A204.1 (cell line): ENCODE measurements at regions not wholly inside any gene's neighbourhood (a gene's known extent, or its start where the extent isn't known, plus 50 kb on each side); places are given as distances from the start of the nearest gene placed in this dataset.
"Not testable (repeated sequence)": the region's sequence is repeated elsewhere in the genome, so short reads cannot be mapped to it uniquely, and the experiment has no call there.

Experiments
- FAIRE-seq: peaks from 2 replicates; lab custom pipeline; 2012; peaks lifted over from hg19 to GRCh38; lab: Jason Lieb, UNC

DNA sequence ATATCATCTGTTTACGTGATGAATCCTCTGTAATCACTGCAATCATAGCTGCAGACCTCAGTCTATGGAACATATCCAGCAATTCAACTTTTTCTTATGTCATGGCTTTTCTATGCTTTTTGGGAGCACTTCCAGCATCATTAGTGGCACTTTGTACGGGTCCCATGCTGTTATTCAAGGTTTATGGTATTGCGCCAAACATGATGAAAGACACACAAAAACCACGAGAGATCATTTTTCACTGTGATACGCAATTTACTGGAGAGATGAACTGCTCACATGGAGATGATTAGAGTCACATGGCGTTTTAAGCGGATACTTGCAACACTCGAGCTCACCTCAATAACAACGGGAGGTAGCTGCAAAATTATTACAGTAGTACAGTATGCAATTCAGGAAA, 2101.7 kb upstream of the PCDH20 start:
- FAIRE-seq, result no peak

- FAIRE-seq, result no peak
Observed at GRCh38 chr13:63516124-63516523, 2100.5 kb upstream of the PCDH20 start.

DNA sequence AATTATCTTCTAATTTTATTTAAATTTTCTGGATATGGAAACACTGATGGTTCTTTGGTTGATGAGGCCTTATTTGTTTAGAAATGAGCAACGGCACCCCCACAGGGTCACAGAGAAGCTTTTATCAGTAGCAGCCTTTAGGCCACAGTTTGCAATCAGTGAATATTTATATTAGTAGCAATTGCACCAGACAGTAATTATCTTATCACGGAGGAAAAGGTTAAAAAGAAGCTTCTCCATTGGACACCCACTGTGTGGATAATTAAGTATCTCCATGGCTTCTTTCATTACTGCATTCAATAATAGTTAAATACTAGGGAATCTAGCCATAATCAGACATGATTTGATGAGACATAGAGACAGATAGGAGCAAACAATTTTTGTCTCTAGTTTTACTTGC, 2099.2 kb upstream of the PCDH20 start:
- no peak for FAIRE-seq

DNA sequence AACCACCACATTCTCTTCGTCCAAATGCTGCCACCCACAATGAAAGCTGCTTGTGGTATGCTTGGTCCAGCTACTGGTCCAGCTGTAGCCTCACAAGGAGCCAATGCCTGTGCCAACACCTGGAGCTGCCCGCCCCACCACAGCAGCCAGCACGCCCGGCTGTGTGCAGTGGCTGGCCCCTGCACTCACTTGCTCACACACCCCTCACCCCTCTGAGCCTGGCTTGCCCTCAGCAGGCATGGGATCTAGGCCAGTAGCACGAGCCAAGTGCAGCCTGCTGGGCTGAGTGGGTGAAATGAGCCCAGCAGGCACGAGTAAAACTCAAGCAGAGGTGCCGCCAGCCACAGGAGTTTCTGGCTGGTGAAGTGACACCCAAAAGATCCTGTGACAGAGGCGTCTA, 2096.4 kb upstream of the PCDH20 start:
- no peak for FAIRE-seq

DNA sequence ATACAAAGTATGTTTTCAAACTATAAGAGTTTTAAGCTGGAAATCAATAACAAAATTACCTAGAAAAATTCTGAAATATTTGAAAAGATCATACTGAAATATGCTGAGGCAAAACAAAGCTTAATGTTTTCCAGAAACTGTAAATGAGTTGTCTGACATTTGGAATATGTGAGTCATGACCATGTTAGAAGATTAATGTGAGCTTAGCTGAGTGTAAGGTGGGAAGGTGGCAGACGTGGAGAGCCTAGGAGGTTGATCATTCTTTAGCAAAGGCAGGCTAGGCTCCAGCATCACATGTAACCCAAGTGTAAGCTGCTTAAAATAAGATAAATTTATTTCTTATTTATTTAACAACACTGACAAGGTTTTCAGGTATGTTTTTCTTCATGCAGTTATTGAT, 2086.1 kb upstream of the PCDH20 start:
- no peak for FAIRE-seq

DNA sequence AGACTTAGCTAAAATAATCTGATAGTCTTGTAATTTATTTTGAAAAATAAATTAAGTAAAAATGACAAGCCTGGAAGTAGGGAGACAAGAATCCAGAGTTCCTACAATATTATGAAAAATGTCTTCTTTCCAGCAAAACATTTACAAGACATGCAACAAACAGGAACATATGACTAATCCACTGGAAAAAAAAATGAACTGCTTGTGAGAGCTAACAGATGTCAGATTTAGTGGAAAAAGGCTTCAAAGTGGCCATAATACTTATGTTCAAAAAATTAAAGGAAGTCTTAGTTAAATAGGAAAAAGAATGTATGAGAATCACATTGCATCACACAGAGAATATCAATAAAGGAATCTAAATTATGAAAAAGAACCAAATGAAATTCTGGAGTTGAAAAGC, 2082.0 kb upstream of the PCDH20 start:
- FAIRE-seq, result no peak

DNA sequence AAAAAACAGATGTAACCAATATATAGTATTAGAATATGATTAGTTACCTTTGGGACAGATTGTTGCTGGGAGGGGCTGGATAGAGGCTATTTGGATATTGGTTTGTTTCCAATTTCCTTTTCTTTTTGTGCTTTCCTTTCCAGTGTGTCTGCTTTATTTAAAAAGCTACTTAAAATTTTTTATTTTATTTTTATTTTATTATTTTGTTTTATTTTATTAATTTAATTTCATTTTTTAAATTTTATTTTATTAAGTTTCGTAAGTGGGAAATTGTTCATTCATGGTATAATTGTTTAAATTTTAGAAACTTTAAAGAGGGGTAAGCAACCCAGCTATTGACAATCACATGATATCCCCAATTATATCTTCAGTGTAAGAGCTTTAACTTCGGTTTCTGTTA, 2077.0 kb upstream of the PCDH20 start:
- FAIRE-seq, result peak; percentile 74

- FAIRE-seq, result no peak
Observed at GRCh38 chr13:63490149-63490548, 2074.5 kb upstream of the PCDH20 start.

- no peak for FAIRE-seq
Observed at GRCh38 chr13:63481334-63481733, 2065.7 kb upstream of the PCDH20 start.

- no peak for FAIRE-seq
Observed at GRCh38 chr13:63472711-63473110, 2057.1 kb upstream of the PCDH20 start.

- no peak for FAIRE-seq
Observed at GRCh38 chr13:63463782-63464610, 2048.3 kb upstream of the PCDH20 start.

DNA sequence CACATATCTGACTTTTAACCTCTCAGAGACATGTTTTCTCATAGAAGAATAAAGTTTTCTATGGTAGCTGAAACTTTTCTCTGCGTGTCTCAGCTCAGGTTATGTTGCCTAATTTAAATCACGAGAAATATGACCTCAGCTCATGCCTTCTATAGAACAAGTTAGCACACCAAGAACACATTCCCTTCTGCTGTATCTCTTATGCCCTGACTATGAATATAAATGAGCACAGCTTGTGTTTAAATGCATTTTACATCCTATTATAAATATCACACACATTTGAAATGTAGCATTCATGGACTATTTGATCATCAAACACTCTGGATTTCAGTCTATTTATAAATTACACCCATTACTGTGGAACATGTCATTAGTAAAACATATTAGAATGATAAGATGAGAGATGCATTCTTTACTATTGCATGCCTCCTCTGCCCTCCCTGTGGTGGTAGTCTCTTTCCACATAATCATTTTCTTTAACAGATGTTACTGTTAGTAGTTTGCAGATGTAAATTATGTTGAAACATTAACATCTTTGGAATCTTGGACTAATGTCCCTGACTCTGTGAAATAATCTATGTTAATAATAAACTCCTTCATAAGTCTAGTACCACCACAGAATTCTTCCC, 2044.9 kb upstream of the PCDH20 start:
- no peak for FAIRE-seq

- no peak for FAIRE-seq
Observed at GRCh38 chr13:63457186-63457585, 2041.5 kb upstream of the PCDH20 start.

- FAIRE-seq, result no peak
Observed at GRCh38 chr13:63455938-63456337, 2040.3 kb upstream of the PCDH20 start.

- FAIRE-seq, result no peak
Observed at GRCh38 chr13:63449550-63449949, 2033.9 kb upstream of the PCDH20 start.

- no peak for FAIRE-seq
Observed at GRCh38 chr13:63448692-63449091, 2033.0 kb upstream of the PCDH20 start.

DNA sequence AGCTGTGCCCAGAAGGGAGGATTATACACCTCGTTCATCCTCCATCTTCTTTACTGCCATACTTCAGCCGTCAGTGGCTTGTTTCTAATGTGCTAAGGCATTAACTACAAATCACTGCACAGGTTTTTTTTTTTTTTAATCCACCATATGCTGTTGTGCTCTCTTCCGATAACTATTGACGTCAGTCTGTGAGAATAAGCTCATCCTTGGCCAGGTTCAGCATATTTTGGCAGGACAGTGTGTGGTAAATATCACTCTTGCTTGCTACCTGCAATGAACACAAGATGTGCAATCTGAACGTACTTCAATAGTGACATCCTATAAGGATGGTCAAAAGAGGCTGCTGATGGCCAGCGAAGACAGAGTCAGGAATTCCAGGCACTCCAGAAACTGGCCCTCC, 2030.7 kb upstream of the PCDH20 start:
- FAIRE-seq, result no peak

DNA sequence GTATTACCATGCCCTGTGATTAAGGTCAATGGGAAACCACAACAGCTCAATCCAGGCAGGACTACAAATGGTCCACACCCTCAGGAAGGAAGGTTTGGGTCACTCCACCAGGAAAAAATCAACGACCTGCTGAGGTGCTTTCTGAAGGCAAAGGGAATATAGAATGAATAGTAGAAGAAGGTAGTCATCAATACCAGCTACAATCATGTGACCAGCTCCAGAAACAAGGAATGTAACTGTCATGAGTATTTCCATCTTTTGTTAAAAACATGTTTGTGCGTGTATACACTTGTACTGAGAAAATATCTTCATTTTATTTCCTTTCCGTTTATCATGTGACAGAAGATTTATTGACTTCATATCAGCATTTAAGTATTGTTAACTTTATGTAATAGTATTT, 2028.6 kb upstream of the PCDH20 start:
- FAIRE-seq, result not testable (repeated sequence)

- FAIRE-seq, result no peak
Observed at GRCh38 chr13:63438951-63439350, 2023.3 kb upstream of the PCDH20 start.

DNA sequence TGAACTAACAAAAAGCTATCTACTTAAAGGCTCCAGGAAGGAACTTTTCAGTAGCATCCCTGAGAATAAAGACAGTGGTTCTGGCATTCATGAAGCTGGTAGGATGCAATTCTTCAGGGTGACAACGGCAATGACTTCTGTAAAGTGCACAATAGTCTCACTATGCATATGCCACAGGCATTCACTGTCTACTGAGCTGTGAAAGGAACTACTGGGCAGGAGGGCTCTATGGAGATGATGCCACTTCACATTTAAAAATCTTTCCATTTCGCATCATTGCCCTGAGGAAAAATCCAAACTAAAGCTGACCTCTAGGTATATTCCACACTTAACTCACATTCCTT, 2020.6 kb upstream of the PCDH20 start:
- FAIRE-seq, result no peak

- no peak for FAIRE-seq
Observed at GRCh38 chr13:63435667-63436324, 2020.1 kb upstream of the PCDH20 start.

DNA sequence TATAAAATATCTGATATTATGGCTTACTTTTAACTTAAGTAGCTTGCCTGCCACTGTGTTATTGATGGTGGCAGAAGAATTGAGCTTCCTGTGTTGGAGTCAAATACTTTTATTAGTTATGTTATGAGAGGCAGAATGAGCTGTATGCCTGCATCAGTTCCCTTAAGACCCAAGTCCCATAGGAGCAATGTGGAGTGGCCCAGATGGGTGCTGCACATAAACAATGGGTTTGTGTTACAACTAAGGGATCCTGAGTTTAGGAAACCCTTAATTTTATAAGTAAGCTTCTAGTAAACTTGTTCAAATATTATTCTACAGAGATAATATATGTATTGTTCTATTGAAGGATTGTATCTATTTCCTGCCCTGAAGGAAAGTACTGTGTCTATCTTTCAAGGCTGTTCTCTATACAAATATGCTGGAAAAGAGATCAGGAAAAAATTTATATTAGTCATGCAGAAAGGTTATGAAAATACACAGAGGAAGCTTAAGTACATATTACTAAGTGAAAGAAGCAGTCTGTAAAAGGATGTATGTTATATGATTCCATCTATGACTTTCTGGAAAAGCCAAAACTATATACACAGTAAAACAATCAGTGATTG, 2018.0 kb upstream of the PCDH20 start:
- no peak for FAIRE-seq

GRCh38 chr13:63427170-63427569, 2011.5 kb upstream of the PCDH20 start:
- no peak for FAIRE-seq
